ENCODE measurements at regions not wholly inside any gene's neighbourhood (a gene's known extent, or its start where the extent isn't known, plus 50 kb on each side); places are given as distances from the start of the nearest gene placed in this dataset.
"Not testable (repeated sequence)": the region's sequence is repeated elsewhere in the genome, so short reads cannot be mapped to it uniquely, and the experiment has no call there.

- DNase-seq, result no peak
Observed at GRCh38 chr12:11980115-11980514, 90.6 kb upstream of the BCL2L14 start.

- DNase-seq, result no peak
Observed at GRCh38 chr12:11981121-11981733, 89.5 kb upstream of the BCL2L14 start.

GRCh38 chr12:11984417-11984816 is 86.3 kb upstream of the BCL2L14 start:
- DNase-seq, result no peak

- no peak for DNase-seq
Observed at GRCh38 chr12:11986165-11986564, 84.6 kb upstream of the BCL2L14 start.

DNA sequence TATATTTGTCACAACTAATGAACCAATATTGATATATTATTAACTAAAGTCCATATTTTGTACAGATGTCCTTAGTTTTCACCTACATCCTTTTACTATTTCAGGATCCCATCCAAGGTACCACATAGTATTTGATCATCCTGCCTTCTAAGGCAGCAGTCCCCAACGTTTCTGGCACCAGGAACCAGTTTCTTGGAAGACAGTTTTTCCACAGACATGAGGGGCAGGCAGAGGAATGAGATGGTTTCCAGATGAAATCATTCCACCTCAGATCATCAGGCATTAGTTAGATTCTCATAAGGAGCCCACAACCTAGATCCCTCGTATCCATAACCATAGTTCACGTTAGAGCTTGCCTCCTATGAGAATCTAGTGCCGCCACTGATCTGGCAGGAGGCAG is 82.8 kb upstream of the BCL2L14 start:
- DNase-seq, result no peak

- peak; percentile 91 for DNase-seq
Observed at GRCh38 chr12:11991604-11992003, 79.1 kb upstream of the BCL2L14 start.

- DNase-seq, result no peak
Observed at GRCh38 chr12:11992515-11992914, 78.2 kb upstream of the BCL2L14 start.

- DNase-seq, result not testable (repeated sequence)
Observed at GRCh38 chr12:11998307-11998943, 72.3 kb upstream of the BCL2L14 start.

DNA sequence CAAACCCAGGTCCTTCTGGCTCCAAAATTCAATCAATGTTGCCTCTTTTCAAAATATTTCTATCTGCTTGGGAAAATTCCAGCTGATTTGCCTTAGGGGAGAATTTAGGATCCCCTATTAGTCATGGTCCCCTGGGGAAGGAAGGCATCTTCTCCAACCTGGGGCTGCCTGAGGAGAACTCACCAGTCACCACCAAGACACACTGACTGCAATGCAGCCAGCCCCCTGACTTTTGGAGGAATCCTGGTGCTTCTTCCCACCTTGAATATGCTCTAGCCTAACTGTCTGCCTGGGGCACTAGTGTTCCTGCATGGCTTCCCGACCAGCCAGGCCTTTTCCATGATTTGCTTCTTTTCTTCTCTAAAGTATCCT is 71.8 kb upstream of the BCL2L14 start:
- DNase-seq, result no peak

DNA sequence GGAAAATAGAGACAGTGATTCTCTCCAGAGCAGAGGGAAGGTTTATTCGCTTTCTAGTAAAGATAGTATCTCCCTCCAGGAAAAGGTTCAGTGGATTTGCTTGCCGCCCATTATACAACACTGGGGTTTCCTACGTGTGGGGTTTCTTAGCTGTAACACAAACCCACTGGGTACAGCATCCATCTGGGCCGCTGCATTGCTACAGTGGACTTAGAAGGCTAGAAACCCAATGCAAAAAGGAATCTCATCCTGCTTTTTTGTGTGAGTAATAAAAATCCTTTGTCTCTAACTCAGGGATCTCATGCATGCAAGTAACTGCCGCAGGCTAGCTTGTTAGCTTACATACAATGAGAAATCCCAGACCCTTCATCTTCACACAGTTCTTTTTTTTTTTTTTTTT is 67.1 kb upstream of the BCL2L14 start:
- peak; percentile 66 for DNase-seq

DNA sequence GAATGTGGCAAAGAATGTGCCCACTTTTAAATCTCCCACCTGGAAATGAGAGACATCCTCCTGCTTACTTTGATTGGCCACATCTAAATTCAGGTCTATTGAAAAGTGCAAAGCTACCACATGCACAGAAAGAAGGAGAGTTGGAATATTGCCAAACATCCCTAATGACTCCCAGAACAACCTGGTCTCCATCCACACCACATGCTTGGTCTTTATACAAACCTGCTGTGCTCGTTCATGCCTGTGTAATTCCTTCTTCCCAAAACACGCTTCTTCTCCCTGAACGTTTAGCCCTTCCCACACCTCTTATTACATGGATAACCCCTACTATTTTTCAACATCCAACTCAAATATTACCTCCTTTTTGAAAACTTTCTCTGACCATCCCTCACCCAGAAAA is 66.2 kb upstream of the BCL2L14 start:
- no peak for DNase-seq

GRCh38 chr12:12007001-12007712 is 63.6 kb upstream of the BCL2L14 start:
- DNase-seq, result no peak

GRCh38 chr12:12007713-12008231 is 63.0 kb upstream of the BCL2L14 start:
- no peak for DNase-seq

DNA sequence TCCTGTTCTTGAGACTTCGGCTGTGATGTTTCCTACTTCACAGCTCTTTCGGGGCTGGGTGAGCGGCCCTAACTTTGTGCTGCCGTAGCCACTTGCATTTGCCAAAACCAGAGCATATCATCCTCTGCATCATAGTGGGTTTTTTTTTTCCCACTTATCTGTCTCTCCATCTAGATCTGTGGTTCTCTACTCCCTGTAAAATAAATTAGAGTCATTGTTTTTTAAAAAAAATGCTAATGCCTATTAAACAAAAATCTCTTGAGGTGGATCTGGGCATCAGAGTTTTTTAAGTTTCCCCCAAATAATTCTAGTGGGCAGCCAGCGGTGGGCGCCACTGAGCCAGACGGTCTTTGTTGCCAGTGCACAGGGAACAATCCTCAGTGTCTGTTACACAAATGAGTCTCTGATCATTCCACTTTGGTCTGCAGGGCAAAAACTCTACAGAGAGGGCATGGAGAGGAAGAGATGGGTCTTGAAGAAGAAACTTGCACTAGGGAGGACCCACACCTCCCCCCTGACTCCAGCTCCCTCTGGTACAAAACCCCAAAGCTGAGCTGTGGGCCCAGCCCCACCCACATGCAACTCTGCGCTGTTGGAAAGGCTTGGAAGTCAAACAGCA is 62.4 kb upstream of the BCL2L14 start:
- no peak for DNase-seq

- peak; percentile 95 for DNase-seq
Observed at GRCh38 chr12:12008931-12009611, 61.7 kb upstream of the BCL2L14 start.

DNA sequence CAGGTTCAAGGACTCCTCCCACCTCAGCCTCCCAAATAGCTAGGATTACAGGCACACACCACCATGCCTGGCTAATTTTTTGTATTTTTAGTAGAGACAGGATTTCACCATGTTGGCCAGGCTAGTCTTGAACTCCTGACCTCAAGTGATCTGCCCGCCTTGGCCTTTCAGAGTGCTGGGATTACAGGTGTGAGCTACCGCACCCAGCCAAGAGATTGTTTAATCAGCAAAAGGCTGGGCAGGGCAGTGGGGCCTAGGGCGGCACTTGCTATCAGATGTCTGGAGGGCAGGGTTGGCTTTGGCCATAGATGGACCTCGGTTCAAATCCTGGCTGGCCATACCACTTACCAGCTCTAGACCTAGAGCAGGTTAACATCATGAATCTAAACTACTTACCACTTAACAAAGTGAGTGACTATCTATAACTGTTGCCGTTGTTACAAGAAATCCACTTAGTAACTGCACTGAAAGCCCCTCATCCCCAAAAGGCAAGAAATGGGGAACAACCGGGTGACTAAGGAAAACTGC is 60.9 kb upstream of the BCL2L14 start:
- not testable (repeated sequence) for DNase-seq

DNA sequence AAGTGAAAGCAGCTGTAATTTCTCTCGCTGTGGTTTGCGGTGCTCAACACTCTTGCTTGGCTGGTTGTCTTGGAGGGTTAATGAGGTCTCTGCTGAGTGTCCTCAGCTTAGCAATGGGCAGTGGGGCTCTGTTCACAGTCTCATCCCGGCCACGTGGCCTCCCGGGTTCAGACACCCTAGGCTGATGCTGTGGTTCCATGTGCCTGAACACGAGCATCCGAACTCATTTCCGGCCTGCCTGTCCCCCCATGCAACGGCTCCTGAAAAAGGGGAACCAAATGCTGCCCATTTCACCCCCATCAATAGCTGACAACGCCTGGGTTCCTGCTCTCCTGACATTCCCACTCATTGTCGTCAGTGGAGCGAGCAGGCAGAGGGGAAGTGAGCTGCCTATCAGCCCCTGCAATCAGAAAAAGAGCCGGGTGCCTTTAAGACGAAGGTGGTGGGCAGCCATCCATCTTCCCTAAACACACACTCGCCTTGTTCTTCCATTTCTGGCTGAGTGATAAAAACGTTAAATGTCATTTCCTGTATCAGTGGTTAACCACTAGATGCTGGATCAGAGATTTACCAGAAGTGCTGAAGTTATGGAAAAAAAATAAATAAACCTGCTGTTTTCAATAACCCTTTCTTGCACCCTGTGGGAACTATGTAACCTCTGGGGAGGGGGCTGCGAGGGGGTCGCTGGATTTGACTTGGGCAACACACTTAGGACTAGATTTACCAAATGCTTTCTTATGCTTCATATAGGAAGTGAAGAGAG is 60.3 kb upstream of the BCL2L14 start:
- peak; percentile 83 for DNase-seq

DNA sequence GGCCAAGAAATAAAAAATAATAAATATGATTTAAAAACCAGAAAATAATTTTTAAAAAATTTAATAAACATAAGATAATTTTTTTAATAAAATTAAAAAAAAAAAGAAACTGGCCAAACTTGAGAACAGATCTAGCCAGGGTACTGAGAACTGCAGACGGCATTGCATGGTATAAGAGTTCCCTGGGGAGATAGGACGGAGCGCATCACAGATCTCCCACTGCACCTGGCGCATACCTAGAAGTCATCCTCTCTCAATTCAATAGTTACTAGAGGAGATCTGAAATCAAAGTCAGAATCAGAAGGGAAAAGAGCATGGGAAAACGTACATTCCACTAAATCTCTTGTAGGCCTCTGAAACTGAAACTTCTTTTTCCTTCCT is 58.9 kb upstream of the BCL2L14 start:
- no peak for DNase-seq

GRCh38 chr12:12015073-12015685 is 55.6 kb upstream of the BCL2L14 start:
- DNase-seq, result no peak

GRCh38 chr12:12016284-12017100 is 54.2 kb upstream of the BCL2L14 start:
- DNase-seq, result no peak

- DNase-seq, result peak; percentile 94
Observed at GRCh38 chr12:12017135-12017581, 53.6 kb upstream of the BCL2L14 start.
